Lung (tissue), 11 donors: ENCODE measurements at regions not wholly inside any gene's neighbourhood (a gene's known extent, or its start where the extent isn't known, plus 50 kb on each side); places are given as distances from the start of the nearest gene placed in this dataset.

Experiments
- ATAC-seq: fragments of 200-7000 bp; cut with Tn5 transposase; one replicate; pipeline ENCODE4 v1.9.1; 2020; ENCODE audit warnings: moderate number of reproducible peaks; ENCODE audit not compliant: insufficient read depth, low FRiP score
- DNase-seq, 3 donors: peaks; one replicate each; pipeline ENCODE4 v3.0.0-alpha.2; 2013 to 2017
- H3K27ac ChIP-seq, 2 donors: one replicate each; pipeline ENCODE4 v1.5.1; 2013; ENCODE audit warnings: mild to moderate bottlenecking in 2 of 2, moderate library complexity in 2 of 2, control low read depth in 1 of 2, inconsistent platforms in 1 of 2, low read depth in 1 of 2, low read length in 1 of 2
- H3K27me3 ChIP-seq, 3 donors: one replicate each; pipeline ENCODE4 v1.5.1; 2013; ENCODE audit warnings: low read length in 2 of 3; ENCODE audit not compliant: control insufficient read depth in 3 of 3, insufficient read depth in 3 of 3
- H3K36me3 ChIP-seq, 4 donors: one replicate each; pipeline ENCODE4 v1.5.1; 2013; ENCODE audit warnings: low read length in 4 of 4, mild to moderate bottlenecking in 1 of 4, moderate library complexity in 1 of 4; ENCODE audit not compliant: control insufficient read depth in 4 of 4, insufficient read depth in 4 of 4
- H3K4me1 ChIP-seq, 5 donors: one replicate each; pipeline ENCODE4 v1.5.1; 2013; ENCODE audit warnings: low read length in 5 of 5, mild to moderate bottlenecking in 2 of 5, moderate library complexity in 1 of 5; ENCODE audit not compliant: control insufficient read depth in 5 of 5, insufficient read depth in 5 of 5
- H3K4me3 ChIP-seq: one replicate; pipeline ENCODE4 v1.5.1; 2013; ENCODE audit warnings: mild to moderate bottlenecking, control low read depth, moderate library complexity
- H3K9ac ChIP-seq, 2 donors: one replicate each; pipeline ENCODE4 v1.5.1; 2013; ENCODE audit warnings: low read length in 2 of 2, control low read depth in 1 of 2; ENCODE audit not compliant: insufficient read depth in 1 of 2
- H3K9me3 ChIP-seq, 4 donors: one replicate each; pipeline ENCODE4 v1.5.1; 2013; ENCODE audit warnings: low read length in 3 of 4, mild to moderate bottlenecking in 1 of 4, moderate library complexity in 1 of 4; ENCODE audit not compliant: control insufficient read depth in 4 of 4, insufficient read depth in 3 of 4
- WGBS, 2 donors: extraction: QIAGEN DNeasy Blood & Tissue Kit; methylation state at CpG; one replicate each; pipeline ENCODE4 v1.1.7; 2013; 5-methylcytosine and 5-hydroxymethylcytosine counted together
- TF ChIP-seq, protein P1 (sequence below): IDR thresholded peaks from 2 replicates; pipeline ENCODE4 v1.5.1; 2012; ENCODE audit warnings: mild to moderate bottlenecking; ENCODE audit errors: control extremely low read depth, extremely low read depth
- donor health status: control.
- donor health status: control.
- donor health status: Bipolar disorder and iron deficiency.
- donor health status: healthy.
- donor health status: DM: yes; HTN: yes; CAD: no.

DNA sequence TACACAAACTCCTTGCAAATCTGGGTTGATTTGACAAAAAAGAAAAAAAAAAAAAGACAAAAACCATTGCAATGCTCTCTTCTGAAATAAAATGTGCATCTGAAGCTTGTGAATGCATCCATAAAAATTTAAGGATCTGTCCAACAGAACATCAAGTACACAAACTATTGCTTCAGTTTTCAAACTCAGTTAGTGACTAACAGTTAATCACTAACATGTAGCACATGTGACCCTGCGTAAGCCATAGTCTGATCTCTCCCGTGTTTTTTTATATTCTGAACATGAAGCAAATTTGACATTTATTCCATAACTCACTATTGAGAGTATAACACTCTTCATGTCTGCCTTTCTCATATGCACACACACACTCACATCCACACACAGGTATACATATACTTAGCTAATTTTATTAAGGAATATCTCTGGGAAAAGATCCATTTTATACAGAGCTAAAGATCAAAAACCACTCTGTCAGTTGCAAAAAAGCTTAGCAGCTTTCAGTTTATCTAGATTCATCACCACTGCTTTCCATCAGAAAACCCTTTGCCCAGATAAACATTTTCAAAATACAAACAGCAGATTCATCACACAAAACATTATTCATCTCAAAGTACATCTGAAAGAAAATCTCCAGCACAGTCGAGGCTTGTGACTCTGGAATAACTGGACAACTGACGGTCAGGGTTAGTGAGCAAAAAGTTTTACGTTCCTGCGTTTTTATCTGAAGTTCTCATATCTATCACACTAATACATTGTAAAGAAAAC lies 1000.4 kb upstream of the ACVR2A start:
- TF ChIP-seq, protein P1, sequence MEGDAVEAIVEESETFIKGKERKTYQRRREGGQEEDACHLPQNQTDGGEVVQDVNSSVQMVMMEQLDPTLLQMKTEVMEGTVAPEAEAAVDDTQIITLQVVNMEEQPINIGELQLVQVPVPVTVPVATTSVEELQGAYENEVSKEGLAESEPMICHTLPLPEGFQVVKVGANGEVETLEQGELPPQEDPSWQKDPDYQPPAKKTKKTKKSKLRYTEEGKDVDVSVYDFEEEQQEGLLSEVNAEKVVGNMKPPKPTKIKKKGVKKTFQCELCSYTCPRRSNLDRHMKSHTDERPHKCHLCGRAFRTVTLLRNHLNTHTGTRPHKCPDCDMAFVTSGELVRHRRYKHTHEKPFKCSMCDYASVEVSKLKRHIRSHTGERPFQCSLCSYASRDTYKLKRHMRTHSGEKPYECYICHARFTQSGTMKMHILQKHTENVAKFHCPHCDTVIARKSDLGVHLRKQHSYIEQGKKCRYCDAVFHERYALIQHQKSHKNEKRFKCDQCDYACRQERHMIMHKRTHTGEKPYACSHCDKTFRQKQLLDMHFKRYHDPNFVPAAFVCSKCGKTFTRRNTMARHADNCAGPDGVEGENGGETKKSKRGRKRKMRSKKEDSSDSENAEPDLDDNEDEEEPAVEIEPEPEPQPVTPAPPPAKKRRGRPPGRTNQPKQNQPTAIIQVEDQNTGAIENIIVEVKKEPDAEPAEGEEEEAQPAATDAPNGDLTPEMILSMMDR: no peak
- Histone ChIP-seq H3K27me3 (no peaks in the 10 kb centered on the region), H3K36me3 (no peaks in the 10 kb centered on the region), H3K9me3 (no peaks in the 10 kb centered on the region), H3K27ac (no peak overlapping the region), H3K4me3 (no peak overlapping the region), H3K4me1 (no peaks in the 10 kb centered on the region), H3K9ac (no peak overlapping the region)
- WGBS, 2 donors: 75 to 85% methylated on average over 6 of the region's 6 CpGs
- no peak for DNase-seq
- no peak for ATAC-seq

DNA sequence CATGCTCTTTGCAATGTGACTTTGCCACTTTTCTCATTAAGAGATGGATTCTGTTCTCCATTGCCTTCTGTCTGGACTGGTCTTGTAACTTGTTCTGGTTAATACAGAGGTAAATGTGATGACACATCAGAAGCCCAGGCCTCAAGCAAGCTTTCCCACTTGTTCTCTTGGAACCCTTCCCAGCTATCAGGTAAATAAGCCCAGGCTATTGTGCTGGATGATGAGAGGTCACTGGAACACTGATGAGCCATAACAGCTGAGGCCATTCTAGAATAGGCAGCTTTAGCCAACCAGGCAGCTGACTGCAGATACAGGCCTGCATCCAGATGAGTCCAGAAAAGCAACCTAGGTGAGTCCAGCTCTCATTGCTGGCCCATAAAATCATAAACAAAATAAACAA lies 1007.0 kb upstream of the ACVR2A start:
- no peaks in the 10 kb centered on the region for H3K9me3 ChIP-seq
- no peak for ATAC-seq
- no peaks in the 10 kb centered on the region for H3K27me3 ChIP-seq
- DNase-seq: no peak
- H3K27ac ChIP-seq: no peak overlapping the region
- no peak overlapping the region for H3K4me3 ChIP-seq
- TF ChIP-seq, protein P1: no peak
- no peaks in the 10 kb centered on the region for H3K36me3 ChIP-seq
- H3K4me1 ChIP-seq: no peaks in the 10 kb centered on the region
- no peak overlapping the region for H3K9ac ChIP-seq

DNA sequence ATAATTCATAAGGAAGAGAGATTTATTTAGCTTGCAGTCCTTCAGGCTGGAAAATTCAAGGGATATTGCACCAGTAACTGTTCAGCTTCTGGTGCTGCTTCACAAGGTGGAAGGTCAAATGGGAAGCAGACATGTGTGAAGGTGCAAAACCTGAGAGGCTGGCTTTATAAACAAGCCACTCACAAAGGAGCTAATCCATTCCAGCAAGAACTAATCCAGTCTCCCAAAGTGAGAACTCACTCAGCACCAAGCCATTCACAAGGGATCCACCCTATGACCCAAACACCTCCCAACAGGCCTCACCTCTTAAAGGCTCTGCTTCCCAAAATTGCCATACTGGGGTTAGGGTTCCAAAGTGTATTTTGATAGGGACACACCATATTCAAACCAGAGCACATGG lies 1018.4 kb upstream of the ACVR2A start:
- Histone ChIP-seq H3K27ac (no peak overlapping the region), H3K9ac (no peak overlapping the region), H3K36me3 (no peaks in the 10 kb centered on the region), H3K4me1 (no peaks in the 10 kb centered on the region), H3K9me3 (no peaks in the 10 kb centered on the region), H3K4me3 (no peak overlapping the region), H3K27me3 (no peaks in the 10 kb centered on the region)
- ATAC-seq (no peak), DNase-seq (no peak)
- TF ChIP-seq, protein P1: no peak

- Histone ChIP-seq H3K9ac (no peak overlapping the region), H3K36me3 (no peaks in the 10 kb centered on the region), H3K27me3 (no peaks in the 10 kb centered on the region), H3K9me3 (no peaks in the 10 kb centered on the region), H3K4me3 (no peak overlapping the region), H3K4me1 (no peaks in the 10 kb centered on the region), H3K27ac (no peak overlapping the region)
- TF ChIP-seq, protein P1: no peak
- DNase-seq (no peak), ATAC-seq (no peak)
- WGBS, 2 donors: 71 to 76% methylated on average over 2 of the region's 2 CpGs
Observed at GRCh38 chr2:146821836-146822316, 1023.0 kb upstream of the ACVR2A start.
